ENCODE measurements at regions not wholly inside any gene's neighbourhood (a gene's known extent, or its start where the extent isn't known, plus 50 kb on each side); places are given as distances from the start of the nearest gene placed in this dataset.

DNA sequence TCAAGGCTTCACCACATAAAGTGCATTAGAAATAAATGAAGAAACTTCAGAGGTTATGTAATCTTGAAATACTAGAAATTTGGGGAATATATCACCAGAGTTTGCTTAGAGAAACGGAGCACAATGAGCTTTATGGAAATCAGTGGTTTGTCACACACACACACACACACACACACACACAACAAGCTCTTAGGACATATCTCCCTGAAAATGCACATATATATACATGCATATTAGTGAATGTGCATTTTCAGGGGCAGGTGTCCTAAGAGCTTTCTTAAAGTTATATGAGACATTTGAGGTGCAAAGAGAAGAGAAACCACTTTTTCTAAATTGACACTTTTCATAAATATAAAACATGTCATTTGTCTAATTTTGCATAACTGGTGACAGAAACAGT, 93.7 kb upstream of the CARD18 start:
- peaks cover 8% of the 10 kb centered on the region for H3K4me1 Mint-ChIP-seq (ENCODE audit: low read depth)
- H3K27ac Mint-ChIP-seq (ENCODE audit: unreplicated experiment): no peak overlapping the region
- TF ChIP-seq, protein P1, sequence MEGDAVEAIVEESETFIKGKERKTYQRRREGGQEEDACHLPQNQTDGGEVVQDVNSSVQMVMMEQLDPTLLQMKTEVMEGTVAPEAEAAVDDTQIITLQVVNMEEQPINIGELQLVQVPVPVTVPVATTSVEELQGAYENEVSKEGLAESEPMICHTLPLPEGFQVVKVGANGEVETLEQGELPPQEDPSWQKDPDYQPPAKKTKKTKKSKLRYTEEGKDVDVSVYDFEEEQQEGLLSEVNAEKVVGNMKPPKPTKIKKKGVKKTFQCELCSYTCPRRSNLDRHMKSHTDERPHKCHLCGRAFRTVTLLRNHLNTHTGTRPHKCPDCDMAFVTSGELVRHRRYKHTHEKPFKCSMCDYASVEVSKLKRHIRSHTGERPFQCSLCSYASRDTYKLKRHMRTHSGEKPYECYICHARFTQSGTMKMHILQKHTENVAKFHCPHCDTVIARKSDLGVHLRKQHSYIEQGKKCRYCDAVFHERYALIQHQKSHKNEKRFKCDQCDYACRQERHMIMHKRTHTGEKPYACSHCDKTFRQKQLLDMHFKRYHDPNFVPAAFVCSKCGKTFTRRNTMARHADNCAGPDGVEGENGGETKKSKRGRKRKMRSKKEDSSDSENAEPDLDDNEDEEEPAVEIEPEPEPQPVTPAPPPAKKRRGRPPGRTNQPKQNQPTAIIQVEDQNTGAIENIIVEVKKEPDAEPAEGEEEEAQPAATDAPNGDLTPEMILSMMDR (IDR thresholded peaks at IDR 0.05): no peak

DNA sequence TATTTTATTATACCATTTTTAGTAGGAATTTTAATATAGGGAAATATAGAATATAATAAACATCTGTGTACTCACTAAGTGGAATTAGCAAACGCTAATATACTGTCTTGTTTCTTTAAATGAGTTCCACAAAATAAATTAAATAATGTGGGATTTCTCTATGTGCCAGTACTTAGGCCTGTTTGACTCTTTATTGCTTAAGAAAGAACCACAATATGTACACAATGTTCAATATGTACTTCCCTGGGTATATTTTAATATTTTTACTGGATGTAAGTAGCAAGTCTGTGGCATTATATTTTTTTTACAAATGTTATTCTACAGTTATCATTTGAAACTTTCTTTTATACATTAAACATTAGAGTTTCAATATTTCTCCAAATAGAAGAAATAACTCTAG, 92.5 kb upstream of the CARD18 start:
- no peak overlapping the region for H3K4me3 Mint-ChIP-seq (ENCODE audit: unreplicated experiment)
- no peak for DNase-seq (ENCODE audit: low spot score)
- peaks cover 8% of the 10 kb centered on the region for H3K4me1 Mint-ChIP-seq (ENCODE audit: low read depth)
- TF ChIP-seq, protein P1 (IDR thresholded peaks at IDR 0.05): no peak
- no peak overlapping the region for H3K27ac Mint-ChIP-seq (ENCODE audit: unreplicated experiment)
- peaks cover 37% of the 10 kb centered on the region for H3K27me3 Mint-ChIP-seq (ENCODE audit: low read depth)
- H3K9me3 Mint-ChIP-seq (ENCODE audit: low read depth): no peaks in the 10 kb centered on the region
- H3K36me3 Mint-ChIP-seq (ENCODE audit: low read depth): no peaks in the 10 kb centered on the region

More for the DNA sequence above, 93.7 kb upstream of the CARD18 start:
- no peaks in the 10 kb centered on the region for H3K36me3 Mint-ChIP-seq (ENCODE audit: low read depth)
- H3K27me3 Mint-ChIP-seq (ENCODE audit: low read depth): peaks cover 35% of the 10 kb centered on the region
- H3K4me3 Mint-ChIP-seq (ENCODE audit: unreplicated experiment): no peak overlapping the region
- H3K9me3 Mint-ChIP-seq (ENCODE audit: low read depth): no peaks in the 10 kb centered on the region
- DNase-seq (ENCODE audit: low spot score): no peak

DNA sequence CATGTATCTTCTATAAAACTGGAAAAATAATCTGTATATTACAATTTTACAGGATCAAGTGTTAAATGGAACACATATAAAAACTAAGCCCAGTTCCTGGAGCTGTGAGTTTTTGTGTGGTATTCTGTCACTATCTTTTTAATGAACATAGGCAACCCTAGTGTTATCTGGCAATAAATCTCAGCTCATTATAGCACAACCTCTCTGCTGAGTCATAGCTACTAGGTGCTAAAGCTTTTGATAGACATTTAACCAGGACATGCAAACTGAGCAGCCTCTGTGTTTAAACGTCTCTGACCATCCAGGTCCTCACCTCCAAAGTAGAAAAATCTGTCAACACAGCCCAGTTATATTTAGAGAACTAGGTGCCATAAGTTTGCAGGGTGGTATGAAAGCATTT, 91.0 kb upstream of the CARD18 start:
- Mint-ChIP-seq H3K27me3 (ENCODE audit: low read depth) (peaks cover 40% of the 10 kb centered on the region), H3K4me1 (ENCODE audit: low read depth) (no peaks in the 10 kb centered on the region), H3K27ac (ENCODE audit: unreplicated experiment) (no peak overlapping the region), H3K9me3 (ENCODE audit: low read depth) (no peaks in the 10 kb centered on the region), H3K4me3 (ENCODE audit: unreplicated experiment) (no peak overlapping the region), H3K36me3 (ENCODE audit: low read depth) (no peaks in the 10 kb centered on the region)
- TF ChIP-seq, protein P1 (IDR thresholded peaks at IDR 0.05): no peak
- no peak for DNase-seq (ENCODE audit: low spot score)

DNA sequence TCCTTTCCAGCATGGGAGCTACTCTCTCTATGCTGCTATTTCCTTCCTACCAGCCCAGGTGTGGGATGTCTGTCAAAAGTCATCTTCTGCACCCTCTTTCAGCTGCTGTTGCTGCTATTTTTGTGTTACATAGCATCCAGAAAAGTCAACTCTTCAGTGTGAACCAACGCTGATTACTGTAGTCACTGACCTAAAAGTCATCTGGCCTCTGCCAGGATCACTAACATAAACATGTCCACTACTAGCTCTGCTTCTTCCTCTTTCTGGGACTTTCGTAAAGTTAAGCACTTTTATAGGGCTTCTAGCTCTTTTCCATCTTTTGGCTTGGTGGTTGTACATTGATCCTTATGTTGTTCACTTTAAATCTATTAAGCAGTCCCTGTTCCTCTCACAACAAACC, 90.2 kb upstream of the CARD18 start:
- TF ChIP-seq, protein P1 (IDR thresholded peaks at IDR 0.05): no peak
- Mint-ChIP-seq H3K9me3 (ENCODE audit: low read depth) (no peaks in the 10 kb centered on the region), H3K4me3 (ENCODE audit: unreplicated experiment) (no peak overlapping the region), H3K27me3 (ENCODE audit: low read depth) (peaks cover 46% of the 10 kb centered on the region), H3K27ac (ENCODE audit: unreplicated experiment) (no peak overlapping the region), H3K36me3 (ENCODE audit: low read depth) (no peaks in the 10 kb centered on the region), H3K4me1 (ENCODE audit: low read depth) (no peaks in the 10 kb centered on the region)
- no peak for DNase-seq (ENCODE audit: low spot score)

DNA sequence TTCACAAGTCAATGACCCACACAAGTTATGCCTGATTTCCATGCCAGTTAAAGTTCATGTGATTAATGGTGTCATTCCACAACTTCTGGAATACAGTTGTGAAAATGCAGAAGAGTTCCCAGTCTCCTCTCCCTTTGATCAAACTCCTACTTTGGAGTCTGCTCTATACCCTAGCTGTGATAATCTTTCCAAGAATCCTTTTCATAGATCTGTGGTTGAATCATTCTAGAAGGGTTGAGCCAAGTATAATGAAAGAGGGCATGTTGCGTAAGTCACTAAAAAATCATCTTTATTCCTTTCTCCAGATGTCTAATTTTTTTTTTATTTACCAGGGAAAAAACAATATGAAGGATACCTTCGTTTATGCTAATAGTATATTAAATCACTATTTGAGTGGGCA, 89.7 kb upstream of the CARD18 start:
- no peak overlapping the region for H3K27ac Mint-ChIP-seq (ENCODE audit: unreplicated experiment)
- H3K4me1 Mint-ChIP-seq (ENCODE audit: low read depth): no peaks in the 10 kb centered on the region
- DNase-seq (ENCODE audit: low spot score): no peak
- no peaks in the 10 kb centered on the region for H3K36me3 Mint-ChIP-seq (ENCODE audit: low read depth)
- H3K4me3 Mint-ChIP-seq (ENCODE audit: unreplicated experiment): no peak overlapping the region
- peaks cover 51% of the 10 kb centered on the region for H3K27me3 Mint-ChIP-seq (ENCODE audit: low read depth)
- no peaks in the 10 kb centered on the region for H3K9me3 Mint-ChIP-seq (ENCODE audit: low read depth)
- TF ChIP-seq, protein P1 (IDR thresholded peaks at IDR 0.05): no peak
